HEK293 (cell line): ENCODE measurements at regions not wholly inside any gene's neighbourhood (a gene's known extent, or its start where the extent isn't known, plus 50 kb on each side); places are given as distances from the start of the nearest gene placed in this dataset.

Experiments
- CTCF ChIA-PET: fragments of 350-600 bp; formaldehyde crosslinking; extraction: SDS; loops from one replicate; lab custom pipeline; 2021; ENCODE audit warnings: antibody characterized with exemption; lab: Yijun Ruan, JAX
- POLR2A ChIA-PET: fragments of 300-600 bp; formaldehyde crosslinking; extraction: SDS; loops from one replicate; lab custom pipeline; 2020; ENCODE audit warnings: antibody characterized with exemption, inconsistent platforms; lab: Yijun Ruan, JAX
- H3K27ac ChIP-seq: fragments of 200-500 bp; sonication (Bioruptor generic); 2 replicates; pipeline ENCODE4 v1.5.1; 2014; ENCODE audit warnings: low read depth, low read length, control low read depth, inconsistent platforms; ENCODE audit errors: extremely low read depth
- H3K36me3 ChIP-seq, 2 experiments: fragments of 200-500 bp in 1 of 2; sonication (Bioruptor generic) in 1 of 2; 1 replicate in 1 of 2; 2 replicates in 1 of 2; pipeline ENCODE4 v1.5.1; 2014 to 2017; ENCODE audit warnings: inconsistent platforms in 2 of 2, low read length in 2 of 2; ENCODE audit not compliant: control insufficient read depth in 2 of 2, insufficient read depth in 1 of 2
- H3K4me1 ChIP-seq: fragments of 200-500 bp; sonication (Bioruptor generic); 2 replicates; pipeline ENCODE4 v1.5.1; 2014; ENCODE audit warnings: mild to moderate bottlenecking, low read length, inconsistent platforms; ENCODE audit not compliant: control insufficient read depth, insufficient read depth
- H3K4me3 ChIP-seq: 2 replicates; pipeline ENCODE4 v1.5.1; 2011; ENCODE audit warnings: low read depth, mild to moderate bottlenecking, control low read depth, low read length, moderate library complexity
- H3K9me3 ChIP-seq: fragments of 200-500 bp; sonication (Bioruptor generic); 2 replicates; pipeline ENCODE4 v1.5.1; 2014; ENCODE audit warnings: low read depth, low read length, inconsistent platforms; ENCODE audit not compliant: control insufficient read depth, insufficient read depth
- BCL11B ChIP-seq: fragments of 450-650 bp; formaldehyde crosslinking; IDR thresholded peaks from 2 replicates; pipeline ENCODE4 v1.5.1; 2016; ENCODE audit warnings: low read depth, missing biosample characterization, missing genetic modification characterization
- OSR2 ChIP-seq: fragments of 450-650 bp; formaldehyde crosslinking; IDR thresholded peaks from 2 replicates; pipeline ENCODE4 v1.5.1; 2016; ENCODE audit warnings: missing biosample characterization, missing genetic modification characterization
- REST ChIP-seq: fragments of 450-650 bp; formaldehyde crosslinking; IDR thresholded peaks from 2 replicates; pipeline ENCODE4 v1.5.1; 2016; ENCODE audit warnings: missing biosample characterization, missing genetic modification characterization
- ZIC2 ChIP-seq: fragments of 450-650 bp; formaldehyde crosslinking; IDR thresholded peaks from 2 replicates; pipeline ENCODE4 v1.5.1; 2016; ENCODE audit warnings: missing biosample characterization, missing genetic modification characterization
- ZNF148 ChIP-seq: fragments of 450-650 bp; formaldehyde crosslinking; IDR thresholded peaks from 2 replicates; pipeline ENCODE4 v1.5.0; 2017; ENCODE audit warnings: missing biosample characterization, missing genetic modification characterization, borderline replicate concordance
- ZNF280C ChIP-seq: fragments of 450-650 bp; formaldehyde crosslinking; IDR thresholded peaks from 2 replicates; pipeline ENCODE4 v1.5.1; 2016; ENCODE audit warnings: missing biosample characterization, missing genetic modification characterization
- ZNF341 ChIP-seq: fragments of 450-650 bp; formaldehyde crosslinking; IDR thresholded peaks from 2 replicates; pipeline ENCODE4; 2016; ENCODE audit warnings: low read depth, missing biosample characterization, missing genetic modification characterization
- ZNF510 ChIP-seq: fragments of 450-650 bp; formaldehyde crosslinking; IDR thresholded peaks from 2 replicates; pipeline ENCODE4 v1.5.1; 2018; ENCODE audit warnings: mild to moderate bottlenecking, missing genetic modification characterization, missing biosample characterization; ENCODE audit not compliant: insufficient replicate concordance
- ZNF580 ChIP-seq: fragments of 450-650 bp; formaldehyde crosslinking; IDR thresholded peaks from 2 replicates; pipeline ENCODE4 v1.5.1; 2016; ENCODE audit warnings: missing biosample characterization, missing genetic modification characterization
- ZNF585B ChIP-seq: fragments of 450-650 bp; formaldehyde crosslinking; IDR thresholded peaks from 2 replicates; pipeline ENCODE4 v1.5.1; 2016; ENCODE audit warnings: missing biosample characterization, missing genetic modification characterization
- ZNF701 ChIP-seq: fragments of 450-650 bp; formaldehyde crosslinking; IDR thresholded peaks from 2 replicates; pipeline ENCODE4 v1.5.1; 2016; ENCODE audit warnings: missing biosample characterization, missing genetic modification characterization
- ZNF768 ChIP-seq: fragments of 450-650 bp; formaldehyde crosslinking; IDR thresholded peaks from 2 replicates; pipeline ENCODE4 v1.5.1; 2018; ENCODE audit warnings: missing biosample characterization, mild to moderate bottlenecking, missing genetic modification characterization
- TF ChIP-seq, protein P1 (sequence below): sonication (generic); formaldehyde crosslinking; IDR thresholded peaks from 2 replicates; pipeline ENCODE4 v1.8.1; 2022; ENCODE audit warnings: mild to moderate bottlenecking, moderate library complexity, missing genetic modification reagents

- ChIA-PET CTCF (interaction anchor here (0.5 to 9.4 kb wide), 72 partner anchors 8 to 561 kb away, joined by 3 to 142 read pairs (median 5); partner anchors contain the start of gene IGF1R), POLR2A (interaction anchor here (0.9 to 2.3 kb wide), 3 partner anchors 28 to 539 kb away, joined by 3 to 16 read pairs (median 3); partner anchors contain the start of gene IGF1R)
- no peak overlapping the region for H3K4me3 ChIP-seq
- H3K36me3 ChIP-seq = no peaks in the 10 kb centered on the region
- H3K27ac ChIP-seq = no peak overlapping the region
- no peak for TF ChIP-seq ZNF585B
- TF ChIP-seq ZNF768 (tag by site-specific recombination) = peak; percentile 89; the same call in 1 of the 2 replicates
- peak; percentile 70; the same call in 1 of the 2 replicates for TF ChIP-seq ZNF580 (tag by site-specific recombination)
- H3K4me1 ChIP-seq = no peaks in the 10 kb centered on the region; the same call in 1 of the 2 replicates
- H3K9me3 ChIP-seq = no peaks in the 10 kb centered on the region
Measured at GRCh38 chr15:98519767-98520550, 128.4 kb upstream of the IGF1R start.

- Histone ChIP-seq H3K36me3 (no peaks in the 10 kb centered on the region), H3K27ac (no peak overlapping the region), H3K4me3 (no peak overlapping the region)
- CTCF ChIA-PET = interaction anchor here (0.6 to 9.4 kb wide), 11 partner anchors 10 to 1817 kb away, joined by 3 to 142 read pairs (median 5); partner anchors contain the start of gene IGF1R
- POLR2A ChIA-PET = interaction anchor here (0.6 to 1.5 kb wide), 2 partner anchors 82 to 125 kb away, joined by 3 to 4 read pairs; no protein-coding TSS in a partner anchor
- 0 out of 2 replicates have a peak, but pooled peaks have one; percentile 11 for TF ChIP-seq OSR2 (tag by site-specific recombination)
- no peak for TF ChIP-seq ZNF701 (tag by site-specific recombination)
- TF ChIP-seq, all 188 proteins: peak for 1
- Histone ChIP-seq H3K4me1 (no peaks in the 10 kb centered on the region; the same call in 1 of the 2 replicates), H3K9me3 (no peaks in the 10 kb centered on the region)
Measured at GRCh38 chr15:98522127-98522526, 126.2 kb upstream of the IGF1R start.

GRCh38 chr15:98523912-98524662 is 124.3 kb upstream of the IGF1R start:
- ChIA-PET POLR2A (interaction anchor here (0.7 to 0.8 kb wide), 2 partner anchors 125 to 565 kb away, joined by 3 to 4 read pairs; partner anchors contain the start of gene IGF1R), CTCF (interaction anchor here (0.5 to 6.2 kb wide), 18 partner anchors 7 to 577 kb away, joined by 3 to 89 read pairs (median 4); partner anchors contain the start of gene IGF1R)
- TF ChIP-seq ZNF510 (tag by site-specific recombination) = no peak
- TF ChIP-seq REST (tag by site-specific recombination) = no peak
- no peak for TF ChIP-seq ZNF148 (tag by site-specific recombination)
- no peak for TF ChIP-seq BCL11B (tag by site-specific recombination)
- TF ChIP-seq ZIC2 (tag by site-specific recombination) = no peak
- TF ChIP-seq ZNF280C (tag by site-specific recombination) = no peak
- TF ChIP-seq ZNF341 (tag by site-specific recombination) = no peak
- TF ChIP-seq, protein P1, sequence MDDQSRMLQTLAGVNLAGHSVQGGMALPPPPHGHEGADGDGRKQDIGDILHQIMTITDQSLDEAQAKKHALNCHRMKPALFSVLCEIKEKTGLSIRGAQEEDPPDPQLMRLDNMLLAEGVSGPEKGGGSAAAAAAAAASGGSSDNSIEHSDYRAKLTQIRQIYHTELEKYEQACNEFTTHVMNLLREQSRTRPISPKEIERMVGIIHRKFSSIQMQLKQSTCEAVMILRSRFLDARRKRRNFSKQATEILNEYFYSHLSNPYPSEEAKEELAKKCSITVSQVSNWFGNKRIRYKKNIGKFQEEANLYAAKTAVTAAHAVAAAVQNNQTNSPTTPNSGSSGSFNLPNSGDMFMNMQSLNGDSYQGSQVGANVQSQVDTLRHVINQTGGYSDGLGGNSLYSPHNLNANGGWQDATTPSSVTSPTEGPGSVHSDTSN (CRISPR knock-in tag) = no peak
- H3K4me1 ChIP-seq = no peaks in the 10 kb centered on the region; the same call in 1 of the 2 replicates
- H3K9me3 ChIP-seq = no peaks in the 10 kb centered on the region
- H3K27ac ChIP-seq = no peak overlapping the region
- no peaks in the 10 kb centered on the region for H3K36me3 ChIP-seq
- H3K4me3 ChIP-seq = no peak overlapping the region
